Stimulated activated CD4-positive, alpha-beta T cell treated with anti-CD3 and anti-CD28 coated beads, Interleukin-2, amount 100 ng/mL, for 24 hours (primary cell): ENCODE measurements at regions not wholly inside any gene's neighbourhood (a gene's known extent, or its start where the extent isn't known, plus 50 kb on each side); places are given as distances from the start of the nearest gene placed in this dataset.

ENCODE experiments used
- DNase-seq, 2 donors: peaks; one replicate each; pipeline ENCODE4 v3.0.0-alpha.2; 2020

GRCh38 chr7:21099432-21099831 is 312.7 kb upstream of the SP8 start:
- no peak for DNase-seq

- no peak for DNase-seq
Measured at GRCh38 chr7:21099955-21100354, 313.3 kb upstream of the SP8 start.

- DNase-seq = no peak
Measured at GRCh38 chr7:21101541-21101940, 314.9 kb upstream of the SP8 start.

- no peak for DNase-seq
Measured at GRCh38 chr7:21103426-21104123, 316.9 kb upstream of the SP8 start.

- DNase-seq = no peak
Measured at GRCh38 chr7:21104124-21104500, 317.4 kb upstream of the SP8 start.

- DNase-seq = no peak
Measured at GRCh38 chr7:21106296-21106732, 319.6 kb upstream of the SP8 start.

GRCh38 chr7:21107101-21107500 is 320.4 kb upstream of the SP8 start:
- DNase-seq = no peak

- DNase-seq = no peak
Measured at GRCh38 chr7:21108182-21108581, 319.7 kb upstream of the SP4 start.

- DNase-seq = no peak
Measured at GRCh38 chr7:21113609-21114415, 314.1 kb upstream of the SP4 start.

- no peak for DNase-seq
Measured at GRCh38 chr7:21123586-21123985, 304.3 kb upstream of the SP4 start.

- DNase-seq = no peak
Measured at GRCh38 chr7:21125297-21125696, 302.6 kb upstream of the SP4 start.

- no peak for DNase-seq
Measured at GRCh38 chr7:21128062-21128817, 299.6 kb upstream of the SP4 start.

GRCh38 chr7:21131897-21132296 is 296.0 kb upstream of the SP4 start:
- DNase-seq = no peak

GRCh38 chr7:21134631-21135030 is 293.3 kb upstream of the SP4 start:
- no peak for DNase-seq

- no peak for DNase-seq
Measured at GRCh38 chr7:21135437-21135836, 292.4 kb upstream of the SP4 start.

- DNase-seq = no peak
Measured at GRCh38 chr7:21137640-21138039, 290.2 kb upstream of the SP4 start.

- no peak for DNase-seq
Measured at GRCh38 chr7:21140622-21141021, 287.3 kb upstream of the SP4 start.

- DNase-seq = no peak
Measured at GRCh38 chr7:21141476-21141875, 286.4 kb upstream of the SP4 start.

GRCh38 chr7:21142081-21142480 is 285.8 kb upstream of the SP4 start:
- DNase-seq = no peak

- DNase-seq = no peak
Measured at GRCh38 chr7:21146642-21147423, 281.1 kb upstream of the SP4 start.

GRCh38 chr7:21149809-21150208 is 278.1 kb upstream of the SP4 start:
- DNase-seq = no peak

GRCh38 chr7:21154614-21155013 is 273.3 kb upstream of the SP4 start:
- DNase-seq = no peak

GRCh38 chr7:21159506-21159905 is 268.4 kb upstream of the SP4 start:
- no peak for DNase-seq
